HCT116 (cell line): ENCODE measurements at regions not wholly inside any gene's neighbourhood (a gene's known extent, or its start where the extent isn't known, plus 50 kb on each side); places are given as distances from the start of the nearest gene placed in this dataset.
A peak's percentile ranks its signal among the peaks of the same experiment; 100 is the strongest.

ENCODE experiments used
- ATAC-seq: fragments of 200-7000 bp; cut with Tn5 transposase; 2 replicates; pipeline ENCODE4 v1.9.1; 2020; ENCODE audit warnings: mild to moderate bottlenecking, moderate library complexity
- BruUV-seq: library from RNA; stranded (reverse); fragments of 400-500 nt; replicated peaks from 2 replicates; lab custom pipeline; 2021; lab: Mats Ljungman, UMichigan
- CTCF ChIA-PET: fragments of 300-600 bp; sonication (Branson Sonifier 250); formaldehyde crosslinking; loops from one replicate; lab custom pipeline; 2021; ENCODE audit warnings: antibody characterized with exemption; lab: Charles Lee
- POLR2A ChIA-PET: fragments of 300-600, 350-600 bp; sonication (Branson Sonifier 250); formaldehyde crosslinking; loops from one replicate; lab custom pipeline; 2021; ENCODE audit warnings: antibody characterized with exemption; lab: Charles Lee
- RAD21 ChIA-PET, 2 experiments: fragments of 300-600 bp; sonication (Branson Sonifier 250); formaldehyde crosslinking; loops; one replicate each; lab custom pipeline; 2023; ENCODE audit warnings: low total read pairs in 2 of 2; ENCODE audit not compliant: uncharacterized antibody in 2 of 2, unreplicated experiment in 2 of 2, low non-redundant PET in 1 of 2; lab: Charles Lee
- DNase-seq: peaks from one replicate; pipeline ENCODE4 v3.0.0-alpha.2; 2010; ENCODE audit warnings: low read depth, low spot score
- H2AFZ ChIP-seq: fragments of 200-600 bp; shearing (Covaris generic), sonication (generic); 2 replicates; pipeline ENCODE4 v1.6.1; 2017; ENCODE audit warnings: low read depth, mixed run types, mixed read lengths, antibody characterized with exemption, low read length; ENCODE audit not compliant: poor library complexity, severe bottlenecking
- H3K27ac ChIP-seq: 2 replicates; pipeline ENCODE4 v1.5.1; 2012; ENCODE audit warnings: low read depth, low read length
- H3K27me3 ChIP-seq: fragments of 200-600 bp; sonication (generic); 2 replicates; pipeline ENCODE4 v1.6.1; 2016; ENCODE audit warnings: mixed run types, low read length, mixed read lengths; ENCODE audit not compliant: insufficient read depth
- H3K36me3 ChIP-seq, 2 experiments: fragments of 200-500 bp in 1 of 2; fragments of 200-600 bp in 1 of 2; sonication (Bioruptor generic) in 1 of 2; sonication (generic) in 1 of 2; 2 replicates each; pipeline versions ENCODE4 v1.5.1 to v1.6.1; 2014 to 2016; ENCODE audit warnings: low read length in 2 of 2, inconsistent platforms in 1 of 2, mixed read lengths in 1 of 2, mixed run types in 1 of 2; ENCODE audit not compliant: insufficient read depth in 2 of 2, control insufficient read depth in 1 of 2
- H3K4me1 ChIP-seq, 2 experiments: fragments of 200-600 bp in 1 of 2; sonication (generic) in 1 of 2; 2 replicates each; pipeline versions ENCODE4 v1.5.1 to v1.6.1; 2012 to 2017; ENCODE audit warnings: low read length in 2 of 2, inconsistent platforms in 1 of 2, mild to moderate bottlenecking in 1 of 2, mixed read lengths in 1 of 2, mixed run types in 1 of 2, moderate library complexity in 1 of 2; ENCODE audit not compliant: insufficient read depth in 2 of 2, control insufficient read depth in 1 of 2
- H3K4me2 ChIP-seq: fragments of 200-600 bp; sonication (generic); 2 replicates; pipeline ENCODE4 v1.6.1; 2017; ENCODE audit warnings: mixed run types, low read length, mixed read lengths
- H3K4me3 ChIP-seq, 2 experiments: fragments of 200-600 bp in 1 of 2; sonication (generic) in 1 of 2; replicated peaks in 1 of 2; 2 replicates each; pipeline ENCODE4 v1.5.1; 2011 to 2016; ENCODE audit warnings: low read length in 2 of 2, control low read depth in 1 of 2, low read depth in 1 of 2, mild to moderate bottlenecking in 1 of 2, mixed read lengths in 1 of 2, mixed run types in 1 of 2
- H3K79me2 ChIP-seq: fragments of 200-600 bp; sonication (generic); 2 replicates; pipeline ENCODE4 v1.6.1; 2017; ENCODE audit warnings: mild to moderate bottlenecking, mixed run types, low read length, moderate library complexity, mixed read lengths; ENCODE audit not compliant: insufficient read depth
- H3K9ac ChIP-seq: fragments of 200-600 bp; sonication (generic); 2 replicates; pipeline ENCODE4 v1.6.1; 2016; ENCODE audit warnings: low read length, mixed read lengths
- H3K9me2 ChIP-seq: fragments of 200-600 bp; sonication (generic), shearing (Covaris generic); 2 replicates; pipeline ENCODE4 v1.6.1; 2017; ENCODE audit warnings: mixed run types, mild to moderate bottlenecking, moderate library complexity; ENCODE audit not compliant: insufficient read depth
- H3K9me3 ChIP-seq, 2 experiments: fragments of 200-500 bp in 1 of 2; fragments of 200-600 bp in 1 of 2; sonication (Bioruptor generic) in 1 of 2; sonication (generic) in 1 of 2; 2 replicates each; pipeline ENCODE4 v1.6.1; 2014 to 2017; ENCODE audit warnings: low read length in 2 of 2, mixed read lengths in 2 of 2, inconsistent platforms in 1 of 2, low read depth in 1 of 2, mild to moderate bottlenecking in 1 of 2, mixed run types in 1 of 2, moderate library complexity in 1 of 2; ENCODE audit not compliant: control insufficient read depth in 1 of 2, insufficient read depth in 1 of 2
- H4K20me1 ChIP-seq: fragments of 200-600 bp; sonication (generic), shearing (Covaris generic); 2 replicates; pipeline ENCODE4 v1.6.1; 2017; ENCODE audit warnings: mixed run types, mild to moderate bottlenecking, moderate library complexity; ENCODE audit not compliant: insufficient read depth
- ELF1 ChIP-seq: IDR thresholded peaks from 2 replicates; pipeline ENCODE4 v1.6.1; 2012; ENCODE audit warnings: low read depth, borderline replicate concordance
- EZH2 ChIP-seq: fragments of 200-600 bp; sonication (generic); IDR thresholded peaks from 2 replicates; pipeline ENCODE4 v1.6.1; 2017; ENCODE audit warnings: antibody characterized with exemption, mixed run types
- POLR2AphosphoS5 ChIP-seq: IDR thresholded peaks from 2 replicates; pipeline ENCODE4 v1.6.1; 2011; ENCODE audit warnings: mild to moderate bottlenecking, low read depth, low read length, moderate library complexity
- ZFX ChIP-seq: fragments of 450-650 bp; IDR thresholded peaks from 2 replicates; pipeline ENCODE4 v1.6.1; 2017
- ZNF274 ChIP-seq: fragments of 200-500 bp; sonication (Bioruptor generic); IDR thresholded peaks from 2 replicates; pipeline ENCODE4 v1.6.1; 2014; ENCODE audit warnings: mild to moderate bottlenecking, low read depth, low read length, inconsistent platforms
- intact Hi-C: fragments of 100-400 bp; cut with micrococcal nuclease; formaldehyde crosslinking; loops from 2 replicates; pipeline ENCODE4 v1.10.0; 2022
- TF ChIP-seq, protein P1 (sequence below), 3 experiments: fragments of 200-600 bp in 1 of 3; sonication (generic) in 1 of 3; IDR thresholded peaks in 2 of 3; conservative IDR thresholded peaks in 1 of 3; 2 replicates each; pipeline ENCODE4 v1.5.1; 2012 to 2017; ENCODE audit warnings: low read depth in 2 of 3, low read length in 2 of 3, antibody characterized with exemption in 1 of 3, borderline replicate concordance in 1 of 3, control low read depth in 1 of 3, mild to moderate bottlenecking in 1 of 3, mixed read lengths in 1 of 3, mixed run types in 1 of 3, moderate library complexity in 1 of 3; ENCODE audit not compliant: insufficient read depth in 1 of 3
- TF ChIP-seq, protein P2 (sequence below): IDR thresholded peaks from 2 replicates; pipeline ENCODE4 v1.6.1; 2012

DNA sequence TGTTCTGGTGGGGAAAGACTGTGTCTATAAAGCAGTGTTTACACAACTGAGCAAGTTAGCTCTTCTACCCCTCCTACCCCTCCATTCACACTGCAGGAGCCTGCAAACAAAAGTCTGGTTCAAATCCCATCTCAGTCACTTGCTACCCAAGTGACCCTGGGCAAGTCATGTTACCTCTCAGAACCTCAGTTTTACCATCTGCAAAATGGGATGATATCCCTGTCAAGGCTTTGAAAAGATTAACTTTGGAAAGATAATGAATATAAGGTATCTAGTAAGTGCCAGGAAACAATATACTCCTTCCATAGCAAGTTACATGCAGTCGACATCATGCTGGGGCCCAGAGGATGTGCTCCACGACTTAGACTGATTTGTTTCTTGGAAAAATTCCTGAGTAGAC is 161.5 kb downstream of the SEC61B start:
- CTCF ChIA-PET, result no interaction called here

DNA sequence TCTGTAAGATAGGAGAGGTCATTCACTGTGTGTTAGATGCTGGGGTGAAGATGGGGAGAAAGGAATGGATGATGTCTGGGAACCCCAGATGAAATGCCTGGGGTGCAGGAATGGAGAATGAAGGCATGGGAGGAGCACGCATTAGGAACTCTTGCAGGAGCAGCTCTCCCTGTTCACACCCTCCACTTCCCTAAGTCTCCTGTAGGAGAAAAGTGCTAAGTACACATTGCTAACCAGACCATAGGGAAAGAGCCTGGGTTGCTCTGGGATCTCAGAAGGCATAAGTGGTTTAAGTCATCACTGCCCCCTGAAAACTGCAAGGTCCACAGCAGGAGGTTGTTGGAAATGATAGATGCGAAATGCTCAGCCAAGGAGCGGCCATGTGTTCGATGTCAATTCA is 163.1 kb downstream of the SEC61B start:
- H3K79me2 ChIP-seq, result no peaks in the 10 kb centered on the region
- no peaks in the 10 kb centered on the region for H3K36me3 ChIP-seq
- no peaks in the 10 kb centered on the region for H3K9me2 ChIP-seq
- H3K4me2 ChIP-seq, result peak overlapping the region; percentile 52; the same call in 1 of the 2 replicates
- DNase-seq, result no peak
- H3K27ac ChIP-seq, result no peak overlapping the region
- ChIA-PET CTCF (no interaction called here), RAD21 (no interaction called here), POLR2A (no interaction called here)
- no peaks in the 10 kb centered on the region for H3K9me3 ChIP-seq
- ATAC-seq, result peak; percentile 61
- intact Hi-C loops, result no loop called here
- peaks cover 18 to 27% of the 10 kb centered on the region in 2 experiments; a peak in 3 of 4 replicates for H3K4me1 ChIP-seq
- H3K4me3 ChIP-seq, result no peak overlapping the region
- H2AFZ ChIP-seq, result no peak overlapping the region
- TF ChIP-seq ZNF274 (no peak), ZFX (no peak)
- TF ChIP-seq, protein P1, sequence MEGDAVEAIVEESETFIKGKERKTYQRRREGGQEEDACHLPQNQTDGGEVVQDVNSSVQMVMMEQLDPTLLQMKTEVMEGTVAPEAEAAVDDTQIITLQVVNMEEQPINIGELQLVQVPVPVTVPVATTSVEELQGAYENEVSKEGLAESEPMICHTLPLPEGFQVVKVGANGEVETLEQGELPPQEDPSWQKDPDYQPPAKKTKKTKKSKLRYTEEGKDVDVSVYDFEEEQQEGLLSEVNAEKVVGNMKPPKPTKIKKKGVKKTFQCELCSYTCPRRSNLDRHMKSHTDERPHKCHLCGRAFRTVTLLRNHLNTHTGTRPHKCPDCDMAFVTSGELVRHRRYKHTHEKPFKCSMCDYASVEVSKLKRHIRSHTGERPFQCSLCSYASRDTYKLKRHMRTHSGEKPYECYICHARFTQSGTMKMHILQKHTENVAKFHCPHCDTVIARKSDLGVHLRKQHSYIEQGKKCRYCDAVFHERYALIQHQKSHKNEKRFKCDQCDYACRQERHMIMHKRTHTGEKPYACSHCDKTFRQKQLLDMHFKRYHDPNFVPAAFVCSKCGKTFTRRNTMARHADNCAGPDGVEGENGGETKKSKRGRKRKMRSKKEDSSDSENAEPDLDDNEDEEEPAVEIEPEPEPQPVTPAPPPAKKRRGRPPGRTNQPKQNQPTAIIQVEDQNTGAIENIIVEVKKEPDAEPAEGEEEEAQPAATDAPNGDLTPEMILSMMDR (IDR thresholded peaks at IDR 0.05 in 2 of 3, conservative IDR thresholded peaks at IDR 0.05 in 1 of 3; ENCODE audit: borderline replicate concordance in 1 of 3, insufficient read depth in 1 of 3, low read depth in 2 of 3, low read length in 2 of 3), result 0 out of 6 replicates have a peak, but pooled peaks of 1 of the 3 experiments have one; percentile 5
- H4K20me1 ChIP-seq, result no peaks in the 10 kb centered on the region
- no peak overlapping the region for H3K9ac ChIP-seq
- no TSS peak for BruUV-seq
- H3K27me3 ChIP-seq, result peaks cover 4% of the 10 kb centered on the region; the same call in 1 of the 2 replicates

More for the DNA sequence above, 161.5 kb downstream of the SEC61B start:
- no peaks in the 10 kb centered on the region for H3K36me3 ChIP-seq
- DNase-seq (no peak), ATAC-seq (no peak)
- H3K9me3 ChIP-seq, result no peaks in the 10 kb centered on the region
- H2AFZ ChIP-seq, result no peak overlapping the region
- peaks cover 4% of the 10 kb centered on the region; the same call in 1 of the 2 replicates for H3K27me3 ChIP-seq
- ChIA-PET RAD21 (no interaction called here), POLR2A (no interaction called here)
- H3K4me3 ChIP-seq, result no peak overlapping the region
- H3K4me2 ChIP-seq, result no peak overlapping the region
- BruUV-seq, result no TSS peak
- H3K4me1 ChIP-seq, result peaks cover 14 to 19% of the 10 kb centered on the region in 2 experiments; a peak in 3 of 4 replicates
- H3K79me2 ChIP-seq, result no peaks in the 10 kb centered on the region
- H3K27ac ChIP-seq, result no peak overlapping the region
- H4K20me1 ChIP-seq, result no peaks in the 10 kb centered on the region
- no peak overlapping the region for H3K9ac ChIP-seq
- intact Hi-C loops, result no loop called here
- no peak for TF ChIP-seq EZH2
- TF ChIP-seq ELF1, result no peak
- TF ChIP-seq, protein P2, sequence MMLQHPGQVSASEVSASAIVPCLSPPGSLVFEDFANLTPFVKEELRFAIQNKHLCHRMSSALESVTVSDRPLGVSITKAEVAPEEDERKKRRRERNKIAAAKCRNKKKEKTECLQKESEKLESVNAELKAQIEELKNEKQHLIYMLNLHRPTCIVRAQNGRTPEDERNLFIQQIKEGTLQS, result no peak
- no peak for TF ChIP-seq POLR2AphosphoS5
- TF ChIP-seq, all 23 proteins: peak for 0
- no peaks in the 10 kb centered on the region for H3K9me2 ChIP-seq
